Liver (tissue), 8 donors: ENCODE measurements at regions not wholly inside any gene's neighbourhood (a gene's known extent, or its start where the extent isn't known, plus 50 kb on each side); places are given as distances from the start of the nearest gene placed in this dataset.

ENCODE experiments used
- DNase-seq: peaks from one replicate; pipeline ENCODE4 v3.0.0-alpha.2; 2017; ENCODE audit warnings: low spot score
- H3K27ac ChIP-seq, 2 donors: one replicate each; pipeline ENCODE4 v1.7.0; 2013; ENCODE audit warnings: inconsistent platforms in 2 of 2, low read length in 2 of 2, control low read depth in 1 of 2, low read depth in 1 of 2, mild to moderate bottlenecking in 1 of 2
- H3K27me3 ChIP-seq, 4 donors: one replicate each; pipeline versions ENCODE4 v1.6.1 to v1.7.0; 2013; ENCODE audit warnings: low read length in 3 of 4, inconsistent platforms in 1 of 4, mild to moderate bottlenecking in 1 of 4, moderate library complexity in 1 of 4; ENCODE audit not compliant: control insufficient read depth in 4 of 4, insufficient read depth in 4 of 4
- H3K36me3 ChIP-seq, 4 donors: one replicate each; pipeline versions ENCODE4 v1.6.1 to v1.7.0; 2013; ENCODE audit warnings: low read length in 3 of 4, mild to moderate bottlenecking in 3 of 4, low read depth in 1 of 4, moderate library complexity in 1 of 4; ENCODE audit not compliant: control insufficient read depth in 4 of 4, insufficient read depth in 3 of 4
- H3K4me1 ChIP-seq, 4 donors: one replicate each; pipeline versions ENCODE4 v1.6.1 to v1.7.0; 2013; ENCODE audit warnings: low read length in 3 of 4, mild to moderate bottlenecking in 3 of 4, moderate library complexity in 1 of 4; ENCODE audit not compliant: control insufficient read depth in 4 of 4, insufficient read depth in 4 of 4
- H3K4me3 ChIP-seq, 3 donors: one replicate each; pipeline versions ENCODE4 v1.6.1 to v1.7.0; 2013; ENCODE audit warnings: low read length in 3 of 3, control low read depth in 1 of 3, low read depth in 1 of 3, mild to moderate bottlenecking in 1 of 3
- H3K9ac ChIP-seq, 2 donors: one replicate each; pipeline ENCODE4 v1.7.0; 2013; ENCODE audit warnings: low read length in 2 of 2, mild to moderate bottlenecking in 2 of 2, moderate library complexity in 2 of 2, control low read depth in 1 of 2, low read depth in 1 of 2
- H3K9me3 ChIP-seq, 4 donors: one replicate each; pipeline versions ENCODE4 v1.6.1 to v1.7.0; 2013; ENCODE audit warnings: low read length in 3 of 4; ENCODE audit not compliant: control insufficient read depth in 4 of 4
- ATF3 ChIP-seq: IDR thresholded peaks from 2 replicates; pipeline ENCODE4 v1.6.1; 2016; ENCODE audit warnings: antibody characterized with exemption
- CTCF ChIP-seq: fragments of 150-350 bp; IDR thresholded peaks from 2 replicates; pipeline ENCODE4 v1.5.1; 2017; ENCODE audit warnings: improper control_type of control experiment, low read depth, low read length; ENCODE audit not compliant: missing input control
- EGR1 ChIP-seq, 2 donors: IDR thresholded peaks; 2 replicates each; pipeline ENCODE4 v1.6.1; 2016 to 2018; ENCODE audit warnings: antibody characterized with exemption in 2 of 2, low read depth in 2 of 2
- FOXA1 ChIP-seq: IDR thresholded peaks from 2 replicates; pipeline ENCODE4 v1.6.1; 2016; ENCODE audit warnings: antibody characterized with exemption
- FOXA2 ChIP-seq: IDR thresholded peaks from 2 replicates; pipeline ENCODE4 v1.6.1; 2016; ENCODE audit warnings: antibody characterized with exemption
- GABPA ChIP-seq, 2 donors: IDR thresholded peaks in 1 of 2; conservative IDR thresholded peaks in 1 of 2; 2 replicates each; pipeline ENCODE4 v1.6.1; 2016; ENCODE audit warnings: antibody characterized with exemption in 2 of 2, mild to moderate bottlenecking in 1 of 2, moderate library complexity in 1 of 2
- HNF4G ChIP-seq: IDR thresholded peaks from 2 replicates; pipeline ENCODE4 v1.6.1; 2016; ENCODE audit warnings: antibody characterized with exemption
- JUND ChIP-seq, 2 donors: IDR thresholded peaks; 2 replicates each; pipeline ENCODE4 v1.6.1; 2016; ENCODE audit warnings: antibody characterized with exemption in 2 of 2
- MAX ChIP-seq: IDR thresholded peaks from 2 replicates; pipeline ENCODE4 v1.6.1; 2016; ENCODE audit warnings: antibody characterized with exemption
- NR2F2 ChIP-seq: IDR thresholded peaks from 2 replicates; pipeline ENCODE4 v1.6.1; 2016; ENCODE audit warnings: antibody characterized with exemption
- RAD21 ChIP-seq, 2 donors: IDR thresholded peaks; 2 replicates each; pipeline ENCODE4 v1.6.1; 2016; ENCODE audit warnings: antibody characterized with exemption in 2 of 2, mild to moderate bottlenecking in 2 of 2
- REST ChIP-seq: IDR thresholded peaks from 2 replicates; pipeline ENCODE4 v1.6.1; 2016; ENCODE audit warnings: antibody characterized with exemption, mild to moderate bottlenecking
- RXRA ChIP-seq, 2 donors: IDR thresholded peaks; 2 replicates each; pipeline ENCODE4 v1.6.1; 2017 to 2018; ENCODE audit warnings: antibody characterized with exemption in 2 of 2, mild to moderate bottlenecking in 1 of 2
- SP1 ChIP-seq: IDR thresholded peaks from 2 replicates; pipeline ENCODE4 v1.6.1; 2018; ENCODE audit warnings: antibody characterized with exemption, mild to moderate bottlenecking
- TAF1 ChIP-seq: conservative IDR thresholded peaks from 2 replicates; pipeline ENCODE4 v1.6.1; 2016; ENCODE audit warnings: antibody characterized with exemption, mild to moderate bottlenecking
- YY1 ChIP-seq: IDR thresholded peaks from 2 replicates; pipeline ENCODE4 v1.6.1; 2016; ENCODE audit warnings: antibody characterized with exemption, mild to moderate bottlenecking
- ZBTB33 ChIP-seq: IDR thresholded peaks from 2 replicates; pipeline ENCODE4 v1.6.1; 2016; ENCODE audit warnings: antibody characterized with exemption
- WGBS: extraction: QIAGEN DNeasy Blood & Tissue Kit; methylation state at CpG from one replicate; pipeline ENCODE4 v1.1.7; 2013; 5-methylcytosine and 5-hydroxymethylcytosine counted together
- donor health status: healthy.
- donor health status: healthy.
- donor health status: healthy.
- donor health status: healthy.
- donor health status: healthy.

- Histone ChIP-seq H3K9ac (no peak overlapping the region), H3K27me3 (peaks cover 0 to 3% (median 0%) of the 10 kb centered on the region in 4 donors), H3K9me3 (peaks cover 0 to 7% (median 2%) of the 10 kb centered on the region in 4 donors), H3K4me3 (no peak overlapping the region), H3K4me1 (no peaks in the 10 kb centered on the region), H3K27ac (no peak overlapping the region), H3K36me3 (no peaks in the 10 kb centered on the region)
- 49% methylated on average over 4 of the region's 4 CpGs for WGBS
- DNase-seq: no peak
- no peak for TF ChIP-seq REST
- TF ChIP-seq RXRA (IDR thresholded peaks at IDR 0.05): no peak
- no peak for TF ChIP-seq GABPA (IDR thresholded peaks at IDR 0.05 in 1 of 2, conservative IDR thresholded peaks at IDR 0.05 in 1 of 2)
- TF ChIP-seq RAD21 (IDR thresholded peaks at IDR 0.05): no peak
- no peak for TF ChIP-seq ATF3
- TF ChIP-seq ZBTB33: no peak
- no peak for TF ChIP-seq CTCF
- no peak for TF ChIP-seq SP1
- TF ChIP-seq JUND (IDR thresholded peaks at IDR 0.05): no peak
- no peak for TF ChIP-seq FOXA2
- TF ChIP-seq NR2F2: no peak
- TF ChIP-seq YY1: no peak
- no peak for TF ChIP-seq HNF4G
- TF ChIP-seq MAX: no peak
- TF ChIP-seq FOXA1: no peak
- no peak for TF ChIP-seq TAF1
- TF ChIP-seq EGR1 (IDR thresholded peaks at IDR 0.05; ENCODE audit: low read depth in 2 of 2): no peak
Measured at GRCh38 chr7:86956567-86956966, 102.9 kb downstream of the ELAPOR2 start.
